K562 (cell line): ENCODE measurements at regions not wholly inside any gene's neighbourhood (a gene's known extent, or its start where the extent isn't known, plus 50 kb on each side); places are given as distances from the start of the nearest gene placed in this dataset.

Source experiments
- ARNT ChIP-seq, 2 experiments: fragments of 450-650 bp; IDR thresholded peaks; 2 replicates each; pipeline ENCODE4 v1.6.1; 2016; ENCODE audit warnings: mild to moderate bottlenecking in 1 of 2
- BACH1 ChIP-seq: fragments of 200-800 bp; sonication (Bioruptor generic); IDR thresholded peaks from 2 replicates; pipeline ENCODE4 v1.6.1; 2016; ENCODE audit warnings: missing genetic modification characterization, missing compliant biosample characterization
- CEBPB ChIP-seq: fragments of 450-650 bp; IDR thresholded peaks from 2 replicates; pipeline ENCODE4 v1.6.1; 2016; ENCODE audit warnings: missing genetic modification characterization, missing compliant biosample characterization
- FOXK2 ChIP-seq, 2 experiments: fragments of 450-650 bp; IDR thresholded peaks in 1 of 2; conservative IDR thresholded peaks in 1 of 2; 2 replicates each; pipeline ENCODE4 v1.6.1; 2016; ENCODE audit warnings: low read depth in 2 of 2, mild to moderate bottlenecking in 1 of 2
- MTF1 ChIP-seq: fragments of 250-450 bp; sonication (Bioruptor Pico); IDR thresholded peaks from 2 replicates; pipeline ENCODE4 v1.9.0; 2021; ENCODE audit warnings: moderate library complexity, mild to moderate bottlenecking, inconsistent platforms, borderline replicate concordance
- PHF8 ChIP-seq: fragments of 200-600 bp; sonication (generic); IDR thresholded peaks from 2 replicates; pipeline ENCODE4 v1.6.1; 2012; ENCODE audit warnings: mixed run types, mild to moderate bottlenecking, inconsistent platforms, low read length, moderate library complexity, borderline replicate concordance
- TAF1 ChIP-seq: IDR thresholded peaks from 2 replicates; pipeline ENCODE4 v1.6.1; 2011; ENCODE audit warnings: mild to moderate bottlenecking, low read length, moderate library complexity; ENCODE audit not compliant: insufficient read depth, control insufficient read depth, severe bottlenecking; ENCODE audit errors: extremely low read depth
- ZNF274 ChIP-seq: IDR thresholded peaks from 2 replicates; pipeline ENCODE4 v1.6.1; 2011; ENCODE audit warnings: low read depth, mild to moderate bottlenecking, low read length, moderate library complexity, borderline replicate concordance
- TF ChIP-seq, protein P1 (sequence below), 3 experiments: IDR thresholded peaks in 2 of 3; conservative IDR thresholded peaks in 1 of 3; 2 replicates each; pipeline ENCODE4 v1.5.1; 2011 to 2012; ENCODE audit warnings: low read length in 3 of 3, mild to moderate bottlenecking in 3 of 3, control low read depth in 2 of 3, improper control_type of control experiment in 1 of 3, inconsistent platforms in 1 of 3, low read depth in 1 of 3, mixed read lengths in 1 of 3, moderate library complexity in 1 of 3; ENCODE audit not compliant: insufficient read depth in 2 of 3

DNA sequence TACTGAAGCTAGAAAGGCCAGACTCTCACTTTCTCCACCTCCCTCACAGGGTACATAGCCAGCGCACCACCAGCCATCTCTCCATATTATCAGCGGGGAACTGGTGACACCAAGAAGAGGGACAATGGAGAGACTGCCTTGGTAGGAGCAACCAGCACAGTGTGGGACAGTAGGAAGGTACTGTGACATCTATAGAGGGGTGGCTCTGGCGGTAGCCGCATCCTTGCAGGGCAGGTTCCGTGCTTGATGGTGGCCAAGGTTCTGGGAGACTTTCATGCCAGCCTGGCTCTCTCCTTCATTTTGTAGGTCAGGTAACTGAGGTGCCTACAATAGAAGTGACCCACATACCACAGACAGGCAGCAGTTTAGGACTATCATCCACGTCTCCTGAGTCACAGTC lies 65.5 kb upstream of the SMIM23 start:
- TF ChIP-seq CEBPB, result no peak
- no peak for TF ChIP-seq PHF8
- no peak for TF ChIP-seq ZNF274
- TF ChIP-seq, protein P1, sequence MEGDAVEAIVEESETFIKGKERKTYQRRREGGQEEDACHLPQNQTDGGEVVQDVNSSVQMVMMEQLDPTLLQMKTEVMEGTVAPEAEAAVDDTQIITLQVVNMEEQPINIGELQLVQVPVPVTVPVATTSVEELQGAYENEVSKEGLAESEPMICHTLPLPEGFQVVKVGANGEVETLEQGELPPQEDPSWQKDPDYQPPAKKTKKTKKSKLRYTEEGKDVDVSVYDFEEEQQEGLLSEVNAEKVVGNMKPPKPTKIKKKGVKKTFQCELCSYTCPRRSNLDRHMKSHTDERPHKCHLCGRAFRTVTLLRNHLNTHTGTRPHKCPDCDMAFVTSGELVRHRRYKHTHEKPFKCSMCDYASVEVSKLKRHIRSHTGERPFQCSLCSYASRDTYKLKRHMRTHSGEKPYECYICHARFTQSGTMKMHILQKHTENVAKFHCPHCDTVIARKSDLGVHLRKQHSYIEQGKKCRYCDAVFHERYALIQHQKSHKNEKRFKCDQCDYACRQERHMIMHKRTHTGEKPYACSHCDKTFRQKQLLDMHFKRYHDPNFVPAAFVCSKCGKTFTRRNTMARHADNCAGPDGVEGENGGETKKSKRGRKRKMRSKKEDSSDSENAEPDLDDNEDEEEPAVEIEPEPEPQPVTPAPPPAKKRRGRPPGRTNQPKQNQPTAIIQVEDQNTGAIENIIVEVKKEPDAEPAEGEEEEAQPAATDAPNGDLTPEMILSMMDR (IDR thresholded peaks at IDR 0.05 in 2 of 3, conservative IDR thresholded peaks at IDR 0.05 in 1 of 3; ENCODE audit: insufficient read depth in 2 of 3, low read depth in 1 of 3, low read length in 3 of 3), result no peak
- no peak for TF ChIP-seq TAF1
- TF ChIP-seq MTF1 (CRISPR knock-in tag), result no peak
- no peak for TF ChIP-seq FOXK2 (conservative IDR thresholded peaks at IDR 0.05 in 1 of 2, IDR thresholded peaks at IDR 0.05 in 1 of 2; ENCODE audit: low read depth in 2 of 2)
- TF ChIP-seq ARNT (IDR thresholded peaks at IDR 0.05), result no peak
- TF ChIP-seq BACH1 (tag), result no peak
